ENCODE measurements at regions not wholly inside any gene's neighbourhood (a gene's known extent, or its start where the extent isn't known, plus 50 kb on each side); places are given as distances from the start of the nearest gene placed in this dataset.

GRCh38 chr16:86093801-86094750 is 195.1 kb downstream of the IRF8 start:
- no peak for DNase-seq

GRCh38 chr16:86095131-86095752 is 196.3 kb downstream of the IRF8 start:
- no peak for DNase-seq

GRCh38 chr16:86095906-86096485 is 197.0 kb downstream of the IRF8 start:
- DNase-seq, result no peak

GRCh38 chr16:86096850-86097249 is 197.9 kb downstream of the IRF8 start:
- no peak for DNase-seq

GRCh38 chr16:86099326-86099725 is 200.4 kb downstream of the IRF8 start:
- DNase-seq, result no peak

- DNase-seq, result no peak
Observed at GRCh38 chr16:86100205-86101136, 201.5 kb downstream of the IRF8 start.

GRCh38 chr16:86101137-86101896 is 202.4 kb downstream of the IRF8 start:
- DNase-seq, result no peak

GRCh38 chr16:86101897-86102157 is 202.9 kb downstream of the IRF8 start:
- DNase-seq, result no peak

- no peak for DNase-seq
Observed at GRCh38 chr16:86103320-86103719, 204.4 kb downstream of the IRF8 start.

- no peak for DNase-seq
Observed at GRCh38 chr16:86104537-86105048, 205.6 kb downstream of the IRF8 start.

- DNase-seq, result no peak
Observed at GRCh38 chr16:86107215-86107825, 208.4 kb downstream of the IRF8 start.

GRCh38 chr16:86108062-86108461 is 209.1 kb downstream of the IRF8 start:
- no peak for DNase-seq

GRCh38 chr16:86110134-86110533 is 211.2 kb downstream of the IRF8 start:
- DNase-seq, result no peak

GRCh38 chr16:86110726-86111125 is 211.8 kb downstream of the IRF8 start:
- DNase-seq, result no peak

- no peak for DNase-seq
Observed at GRCh38 chr16:86112178-86112577, 213.2 kb downstream of the IRF8 start.

GRCh38 chr16:86117235-86117634 is 218.3 kb downstream of the IRF8 start:
- DNase-seq, result no peak

GRCh38 chr16:86117756-86118155 is 218.8 kb downstream of the IRF8 start:
- no peak for DNase-seq

- no peak for DNase-seq
Observed at GRCh38 chr16:86118467-86119307, 219.7 kb downstream of the IRF8 start.

GRCh38 chr16:86120201-86121192 is 221.5 kb downstream of the IRF8 start:
- DNase-seq, result no peak

All from NCI-H526 (cell line).